ENCODE measurements at regions not wholly inside any gene's neighbourhood (a gene's known extent, or its start where the extent isn't known, plus 50 kb on each side); places are given as distances from the start of the nearest gene placed in this dataset.

DNA sequence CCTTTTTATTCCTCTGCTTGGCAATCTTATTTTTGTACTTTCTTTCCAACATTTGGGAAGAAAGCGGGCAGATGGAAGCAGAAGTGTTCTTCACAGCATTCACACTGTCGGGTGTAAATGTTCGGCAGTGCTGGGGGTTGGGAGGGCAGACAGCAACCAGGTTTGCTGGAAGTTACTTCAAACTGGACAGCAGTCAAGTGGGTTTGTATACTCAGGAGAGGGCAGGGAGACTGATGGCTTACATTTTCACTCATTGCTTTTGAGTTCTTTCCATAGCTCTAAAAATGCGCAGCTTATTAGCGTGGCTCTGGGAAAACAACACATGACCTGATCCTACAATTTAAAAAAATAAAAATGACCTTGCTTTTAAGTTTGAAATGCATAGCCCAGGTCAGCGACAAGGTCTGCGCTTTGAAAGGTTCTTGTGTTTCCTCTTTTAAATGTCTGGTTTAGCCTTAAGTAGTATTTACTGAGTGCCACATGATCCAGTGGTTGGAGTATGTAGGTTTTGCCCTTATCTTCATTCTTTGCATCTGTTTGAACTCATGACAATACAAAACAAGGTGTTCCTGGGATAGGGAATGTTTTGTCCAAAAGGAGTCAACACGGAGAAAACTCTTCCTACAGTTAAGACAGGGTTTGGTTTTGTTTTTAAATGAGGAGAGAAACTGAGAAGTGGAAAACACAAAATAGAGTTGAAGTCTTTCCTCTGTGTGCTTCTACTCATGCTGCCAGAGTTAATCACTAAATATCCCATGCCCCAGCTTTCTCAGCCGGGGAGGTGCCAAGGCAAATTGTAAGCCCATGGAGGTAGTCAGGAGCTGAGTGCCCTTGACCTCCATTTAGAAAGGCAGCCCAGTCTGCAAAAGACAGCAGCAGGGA, 132.7 kb upstream of the DMRT1 start:
- Histone ChIP-seq H3K4me1 (peaks cover 4 to 66% (median 36%) of the 10 kb centered on the region in 12 donors), H3K27me3 (peaks cover 0 to 4% (median 0%) of the 10 kb centered on the region in 9 donors), H3K4me3 (peak overlapping the region in 7 of 12 donors; percentile 16 to 47 (median 26)), H3K9me3 (no peaks in the 10 kb centered on the region), H3K36me3 (peaks cover 0 to 37% (median 24%) of the 10 kb centered on the region in 9 donors), H3K27ac (peak overlapping the region; percentile 1 to 82 (median 68))
- ATAC-seq (peak; percentile 37 to 63 (median 50)), DNase-seq (peak in 2 of 5 donors; percentile 53)
- TF ChIP-seq, protein P1, sequence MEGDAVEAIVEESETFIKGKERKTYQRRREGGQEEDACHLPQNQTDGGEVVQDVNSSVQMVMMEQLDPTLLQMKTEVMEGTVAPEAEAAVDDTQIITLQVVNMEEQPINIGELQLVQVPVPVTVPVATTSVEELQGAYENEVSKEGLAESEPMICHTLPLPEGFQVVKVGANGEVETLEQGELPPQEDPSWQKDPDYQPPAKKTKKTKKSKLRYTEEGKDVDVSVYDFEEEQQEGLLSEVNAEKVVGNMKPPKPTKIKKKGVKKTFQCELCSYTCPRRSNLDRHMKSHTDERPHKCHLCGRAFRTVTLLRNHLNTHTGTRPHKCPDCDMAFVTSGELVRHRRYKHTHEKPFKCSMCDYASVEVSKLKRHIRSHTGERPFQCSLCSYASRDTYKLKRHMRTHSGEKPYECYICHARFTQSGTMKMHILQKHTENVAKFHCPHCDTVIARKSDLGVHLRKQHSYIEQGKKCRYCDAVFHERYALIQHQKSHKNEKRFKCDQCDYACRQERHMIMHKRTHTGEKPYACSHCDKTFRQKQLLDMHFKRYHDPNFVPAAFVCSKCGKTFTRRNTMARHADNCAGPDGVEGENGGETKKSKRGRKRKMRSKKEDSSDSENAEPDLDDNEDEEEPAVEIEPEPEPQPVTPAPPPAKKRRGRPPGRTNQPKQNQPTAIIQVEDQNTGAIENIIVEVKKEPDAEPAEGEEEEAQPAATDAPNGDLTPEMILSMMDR (IDR thresholded peaks at IDR 0.05): no peak
- TF ChIP-seq POLR2A (IDR thresholded peaks at IDR 0.05): no peak
- intact Hi-C loops (cut with DNase I): loop anchor here in 2 of 10 donors (2.0 to 5.0 kb wide), 2 partner anchors 32 to 34 kb away; no protein-coding TSS in a partner anchor
- whole genome bisulfite sequencing, 4 donors: 54 to 62% (median 60%) methylated on average over 9 of the region's 9 CpGs

DNA sequence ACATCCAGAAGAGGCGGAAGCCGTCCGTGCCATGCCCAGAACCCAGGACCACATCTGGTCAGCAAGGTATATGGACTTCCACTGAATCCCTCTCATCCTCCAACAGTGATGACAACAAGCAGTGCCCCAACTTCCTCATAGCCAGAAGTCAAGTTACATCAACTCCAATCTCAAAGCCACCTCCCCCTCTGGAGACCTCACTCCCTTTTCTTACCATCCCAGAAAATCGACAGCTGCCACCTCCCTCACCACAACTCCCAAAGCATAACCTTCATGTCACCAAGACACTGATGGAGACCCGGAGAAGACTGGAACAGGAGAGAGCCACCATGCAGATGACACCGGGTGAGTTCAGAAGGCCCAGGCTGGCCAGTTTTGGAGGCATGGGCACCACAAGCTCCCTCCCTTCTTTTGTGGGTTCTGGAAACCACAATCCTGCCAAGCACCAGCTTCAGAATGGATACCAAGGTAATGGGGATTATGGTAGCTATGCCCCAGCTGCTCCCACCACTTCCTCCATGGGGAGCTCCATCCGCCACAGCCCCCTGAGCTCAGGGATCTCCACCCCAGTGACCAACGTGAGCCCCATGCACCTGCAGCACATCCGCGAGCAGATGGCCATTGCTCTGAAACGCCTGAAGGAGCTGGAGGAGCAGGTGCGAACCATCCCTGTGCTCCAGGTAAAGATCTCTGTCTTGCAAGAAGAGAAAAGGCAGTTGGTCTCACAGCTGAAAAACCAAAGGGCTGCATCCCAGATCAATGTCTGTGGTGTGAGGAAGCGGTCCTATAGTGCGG, 130.3 kb upstream of the DMRT1 start:
- TF ChIP-seq, protein P1 (IDR thresholded peaks at IDR 0.05): no peak
- TF ChIP-seq POLR2A (IDR thresholded peaks at IDR 0.05): no peak
- ATAC-seq (no peak), DNase-seq (no peak)
- intact Hi-C loops (cut with DNase I): no loop called here
- peak overlapping the region in 1 of 12 donors; percentile 76 for H3K27ac ChIP-seq
- H3K27me3 ChIP-seq: peaks cover 0 to 4% (median 0%) of the 10 kb centered on the region in 9 donors
- 90 to 96% (median 93%) methylated on average over 14 of the region's 14 CpGs for WGBS, 4 donors
- H3K36me3 ChIP-seq: peaks cover 0 to 45% (median 24%) of the 10 kb centered on the region in 9 donors
- H3K4me1 ChIP-seq: peaks cover 5 to 75% (median 49%) of the 10 kb centered on the region in 12 donors
- H3K9me3 ChIP-seq: no peaks in the 10 kb centered on the region
- H3K4me3 ChIP-seq: no peak overlapping the region

DNA sequence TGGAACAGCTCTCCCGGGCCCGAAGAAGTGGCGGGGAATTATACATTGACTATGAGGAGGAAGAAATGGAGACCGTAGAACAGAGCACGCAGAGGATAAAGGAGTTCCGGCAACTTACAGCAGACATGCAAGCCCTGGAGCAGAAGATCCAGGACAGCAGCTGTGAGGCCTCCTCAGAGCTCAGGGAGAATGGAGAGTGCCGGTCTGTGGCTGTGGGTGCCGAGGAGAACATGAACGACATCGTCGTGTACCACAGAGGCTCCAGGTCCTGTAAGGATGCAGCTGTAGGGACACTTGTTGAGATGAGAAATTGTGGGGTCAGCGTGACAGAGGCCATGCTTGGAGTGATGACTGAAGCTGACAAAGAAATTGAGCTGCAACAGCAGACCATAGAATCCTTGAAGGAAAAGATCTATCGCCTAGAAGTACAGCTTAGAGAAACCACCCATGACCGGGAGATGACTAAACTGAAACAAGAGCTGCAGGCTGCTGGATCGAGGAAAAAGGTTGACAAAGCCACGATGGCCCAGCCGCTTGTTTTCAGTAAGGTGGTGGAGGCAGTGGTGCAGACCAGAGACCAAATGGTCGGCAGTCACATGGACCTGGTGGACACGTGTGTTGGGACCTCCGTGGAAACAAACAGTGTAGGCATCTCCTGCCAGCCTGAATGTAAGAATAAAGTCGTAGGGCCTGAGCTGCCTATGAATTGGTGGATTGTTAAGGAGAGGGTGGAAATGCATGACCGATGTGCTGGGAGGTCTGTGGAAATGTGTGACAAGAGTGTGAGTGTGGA, 129.5 kb upstream of the DMRT1 start:
- H3K4me1 ChIP-seq: peaks cover 3 to 75% (median 48%) of the 10 kb centered on the region in 12 donors
- intact Hi-C loops (cut with DNase I): no loop called here

More for the DNA sequence above, 129.5 kb upstream of the DMRT1 start:
- no peak for ATAC-seq
- H3K36me3 ChIP-seq: peaks cover 0 to 45% (median 24%) of the 10 kb centered on the region in 9 donors
- no peak for DNase-seq
- H3K9me3 ChIP-seq: no peaks in the 10 kb centered on the region
- H3K27me3 ChIP-seq: peaks cover 0 to 4% (median 0%) of the 10 kb centered on the region in 9 donors
- H3K27ac ChIP-seq: peak overlapping the region in 2 of 12 donors; percentile 76 to 77
- TF ChIP-seq POLR2A (IDR thresholded peaks at IDR 0.05): no peak
- TF ChIP-seq, protein P1 (IDR thresholded peaks at IDR 0.05): no peak
- H3K4me3 ChIP-seq: no peak overlapping the region
- WGBS, 4 donors: 89 to 95% (median 93%) methylated on average over 22 of the region's 22 CpGs

All from heart left ventricle (tissue), 16 donors.